Neural cell (in vitro differentiated cells): ENCODE measurements at regions not wholly inside any gene's neighbourhood (a gene's known extent, or its start where the extent isn't known, plus 50 kb on each side); places are given as distances from the start of the nearest gene placed in this dataset.

Experiments used
- H2AFZ ChIP-seq: fragments of 200-600, 300-800 bp; sonication (generic), shearing (Covaris generic); 2 replicates; pipeline ENCODE4 v1.6.0; 2014; ENCODE audit warnings: low read depth, mild to moderate bottlenecking, antibody characterized with exemption, low read length, moderate library complexity
- H3F3A ChIP-seq: fragments of 200-600 bp; shearing (Covaris generic); 2 replicates; pipeline ENCODE4 v1.6.1; 2016; ENCODE audit warnings: mild to moderate bottlenecking, moderate library complexity, mixed read lengths, antibody characterized with exemption, low read length; ENCODE audit not compliant: insufficient read depth, poor library complexity, severe bottlenecking
- H3K27ac ChIP-seq: fragments of 200-600, 300-800 bp; sonication (generic), shearing (Covaris generic); 2 replicates; pipeline ENCODE4 v1.5.1; 2014; ENCODE audit warnings: mild to moderate bottlenecking, low read length, moderate library complexity
- H3K27me3 ChIP-seq: fragments of 300-800, 200-600 bp; sonication (generic), shearing (Covaris generic); 2 replicates; pipeline ENCODE4 v1.6.0; 2014; ENCODE audit warnings: mild to moderate bottlenecking, low read depth, low read length, moderate library complexity; ENCODE audit not compliant: insufficient read depth
- H3K36me3 ChIP-seq: fragments of 300-800, 200-600 bp; sonication (generic), shearing (Covaris generic); 2 replicates; pipeline ENCODE4 v1.5.1; 2014; ENCODE audit warnings: mild to moderate bottlenecking, antibody characterized with exemption, low read length, moderate library complexity; ENCODE audit not compliant: insufficient read depth
- H3K4me2 ChIP-seq: fragments of 300-800, 200-600 bp; sonication (generic), shearing (Covaris generic); 2 replicates; pipeline ENCODE4 v1.6.0; 2014; ENCODE audit warnings: mild to moderate bottlenecking, low read length
- H3K4me3 ChIP-seq: fragments of 300-800, 200-600 bp; sonication (generic), shearing (Covaris generic); 2 replicates; pipeline ENCODE4 v1.5.1; 2014; ENCODE audit warnings: mild to moderate bottlenecking, low read length, moderate library complexity
- H3K79me2 ChIP-seq: fragments of 200-600 bp; shearing (Covaris generic); replicated peaks from 2 replicates; pipeline ENCODE4 v1.6.0; 2014; ENCODE audit warnings: mild to moderate bottlenecking, low read length, moderate library complexity; ENCODE audit not compliant: insufficient read depth
- H3K9ac ChIP-seq: fragments of 300-800, 200-600 bp; sonication (generic), shearing (Covaris generic); 2 replicates; pipeline ENCODE4 v1.6.1; 2016; ENCODE audit warnings: mild to moderate bottlenecking, low read length, mixed read lengths
- H3K9me2 ChIP-seq: fragments of 200-600 bp; shearing (Covaris generic); 2 replicates; pipeline ENCODE4 v1.6.1; 2016; ENCODE audit warnings: mild to moderate bottlenecking, low read length, mixed read lengths; ENCODE audit not compliant: insufficient read depth
- H3K9me3 ChIP-seq: fragments of 200-600, 300-800 bp; sonication (generic), shearing (Covaris generic); 2 replicates; pipeline ENCODE4 v1.6.1; 2016; ENCODE audit warnings: mild to moderate bottlenecking, mixed run types, low read length, moderate library complexity, mixed read lengths
- H4K20me1 ChIP-seq: fragments of 200-600 bp; shearing (Covaris generic); 2 replicates; pipeline ENCODE4 v1.6.1; 2016; ENCODE audit warnings: mild to moderate bottlenecking, mixed run types; ENCODE audit not compliant: insufficient read depth
- EP300 ChIP-seq: fragments of 450-650 bp; conservative IDR thresholded peaks from 2 replicates; pipeline ENCODE4 v1.6.1; 2014; ENCODE audit warnings: antibody characterized with exemption, mild to moderate bottlenecking, moderate library complexity; ENCODE audit not compliant: poor library complexity, severe bottlenecking
- EZH2 ChIP-seq: fragments of 200-600, 300-800 bp; shearing (Covaris generic), sonication (generic); IDR thresholded peaks from 2 replicates; pipeline ENCODE4 v1.6.1; 2014; ENCODE audit warnings: antibody characterized with exemption, low read length, borderline replicate concordance, mild to moderate bottlenecking; ENCODE audit not compliant: insufficient read depth, poor library complexity, severe bottlenecking
- MXI1 ChIP-seq: fragments of 450-650 bp; conservative IDR thresholded peaks from 2 replicates; pipeline ENCODE4 v1.6.1; 2014; ENCODE audit warnings: antibody characterized with exemption, mild to moderate bottlenecking; ENCODE audit not compliant: poor library complexity, severe bottlenecking
- POLR2AphosphoS5 ChIP-seq: IDR thresholded peaks from 2 replicates; pipeline ENCODE4 v1.6.1; 2012
- RAD21 ChIP-seq: fragments of 450-650 bp; conservative IDR thresholded peaks from 2 replicates; pipeline ENCODE4 v1.6.1; 2014; ENCODE audit warnings: antibody characterized with exemption, mild to moderate bottlenecking, moderate library complexity
- SMC3 ChIP-seq: fragments of 450-650 bp; conservative IDR thresholded peaks from 2 replicates; pipeline ENCODE4 v1.6.1; 2014; ENCODE audit warnings: antibody characterized with exemption, mild to moderate bottlenecking, moderate library complexity; ENCODE audit not compliant: poor library complexity
- TAF1 ChIP-seq: IDR thresholded peaks from 2 replicates; pipeline ENCODE4 v1.6.1; 2012; ENCODE audit warnings: low read depth
- TF ChIP-seq, protein P1 (sequence below): IDR thresholded peaks from 2 replicates; pipeline ENCODE4 v1.6.1; 2012; ENCODE audit warnings: borderline replicate concordance
- TF ChIP-seq, protein P2 (sequence below): fragments of 450-650 bp; IDR thresholded peaks from 2 replicates; pipeline ENCODE4 v1.5.1; 2014; ENCODE audit warnings: antibody characterized with exemption, mild to moderate bottlenecking, moderate library complexity; ENCODE audit not compliant: poor library complexity, severe bottlenecking

- TF ChIP-seq RAD21 (no peak), POLR2AphosphoS5 (no peak), SMC3 (no peak), TAF1 (no peak), EZH2 (no peak), MXI1 (no peak), EP300 (no peak)
- TF ChIP-seq, protein P1, sequence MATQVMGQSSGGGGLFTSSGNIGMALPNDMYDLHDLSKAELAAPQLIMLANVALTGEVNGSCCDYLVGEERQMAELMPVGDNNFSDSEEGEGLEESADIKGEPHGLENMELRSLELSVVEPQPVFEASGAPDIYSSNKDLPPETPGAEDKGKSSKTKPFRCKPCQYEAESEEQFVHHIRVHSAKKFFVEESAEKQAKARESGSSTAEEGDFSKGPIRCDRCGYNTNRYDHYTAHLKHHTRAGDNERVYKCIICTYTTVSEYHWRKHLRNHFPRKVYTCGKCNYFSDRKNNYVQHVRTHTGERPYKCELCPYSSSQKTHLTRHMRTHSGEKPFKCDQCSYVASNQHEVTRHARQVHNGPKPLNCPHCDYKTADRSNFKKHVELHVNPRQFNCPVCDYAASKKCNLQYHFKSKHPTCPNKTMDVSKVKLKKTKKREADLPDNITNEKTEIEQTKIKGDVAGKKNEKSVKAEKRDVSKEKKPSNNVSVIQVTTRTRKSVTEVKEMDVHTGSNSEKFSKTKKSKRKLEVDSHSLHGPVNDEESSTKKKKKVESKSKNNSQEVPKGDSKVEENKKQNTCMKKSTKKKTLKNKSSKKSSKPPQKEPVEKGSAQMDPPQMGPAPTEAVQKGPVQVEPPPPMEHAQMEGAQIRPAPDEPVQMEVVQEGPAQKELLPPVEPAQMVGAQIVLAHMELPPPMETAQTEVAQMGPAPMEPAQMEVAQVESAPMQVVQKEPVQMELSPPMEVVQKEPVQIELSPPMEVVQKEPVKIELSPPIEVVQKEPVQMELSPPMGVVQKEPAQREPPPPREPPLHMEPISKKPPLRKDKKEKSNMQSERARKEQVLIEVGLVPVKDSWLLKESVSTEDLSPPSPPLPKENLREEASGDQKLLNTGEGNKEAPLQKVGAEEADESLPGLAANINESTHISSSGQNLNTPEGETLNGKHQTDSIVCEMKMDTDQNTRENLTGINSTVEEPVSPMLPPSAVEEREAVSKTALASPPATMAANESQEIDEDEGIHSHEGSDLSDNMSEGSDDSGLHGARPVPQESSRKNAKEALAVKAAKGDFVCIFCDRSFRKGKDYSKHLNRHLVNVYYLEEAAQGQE: no peak
- TF ChIP-seq, protein P2, sequence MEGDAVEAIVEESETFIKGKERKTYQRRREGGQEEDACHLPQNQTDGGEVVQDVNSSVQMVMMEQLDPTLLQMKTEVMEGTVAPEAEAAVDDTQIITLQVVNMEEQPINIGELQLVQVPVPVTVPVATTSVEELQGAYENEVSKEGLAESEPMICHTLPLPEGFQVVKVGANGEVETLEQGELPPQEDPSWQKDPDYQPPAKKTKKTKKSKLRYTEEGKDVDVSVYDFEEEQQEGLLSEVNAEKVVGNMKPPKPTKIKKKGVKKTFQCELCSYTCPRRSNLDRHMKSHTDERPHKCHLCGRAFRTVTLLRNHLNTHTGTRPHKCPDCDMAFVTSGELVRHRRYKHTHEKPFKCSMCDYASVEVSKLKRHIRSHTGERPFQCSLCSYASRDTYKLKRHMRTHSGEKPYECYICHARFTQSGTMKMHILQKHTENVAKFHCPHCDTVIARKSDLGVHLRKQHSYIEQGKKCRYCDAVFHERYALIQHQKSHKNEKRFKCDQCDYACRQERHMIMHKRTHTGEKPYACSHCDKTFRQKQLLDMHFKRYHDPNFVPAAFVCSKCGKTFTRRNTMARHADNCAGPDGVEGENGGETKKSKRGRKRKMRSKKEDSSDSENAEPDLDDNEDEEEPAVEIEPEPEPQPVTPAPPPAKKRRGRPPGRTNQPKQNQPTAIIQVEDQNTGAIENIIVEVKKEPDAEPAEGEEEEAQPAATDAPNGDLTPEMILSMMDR: no peak
- no peak overlapping the region for H3K4me3 ChIP-seq
- H3F3A ChIP-seq: no peaks in the 10 kb centered on the region
- H4K20me1 ChIP-seq: no peaks in the 10 kb centered on the region
- H3K4me2 ChIP-seq: no peak overlapping the region
- H3K79me2 ChIP-seq: no peaks in the 10 kb centered on the region
- H3K9ac ChIP-seq: no peak overlapping the region
- no peaks in the 10 kb centered on the region for H3K27me3 ChIP-seq
- H3K36me3 ChIP-seq: no peaks in the 10 kb centered on the region
- no peak overlapping the region for H3K27ac ChIP-seq
- no peaks in the 10 kb centered on the region for H3K9me3 ChIP-seq
- H2AFZ ChIP-seq: no peak overlapping the region
- no peaks in the 10 kb centered on the region for H3K9me2 ChIP-seq
Observed at GRCh38 chr16:73531021-73531420, 483.1 kb upstream of the ZFHX3 start.

DNA sequence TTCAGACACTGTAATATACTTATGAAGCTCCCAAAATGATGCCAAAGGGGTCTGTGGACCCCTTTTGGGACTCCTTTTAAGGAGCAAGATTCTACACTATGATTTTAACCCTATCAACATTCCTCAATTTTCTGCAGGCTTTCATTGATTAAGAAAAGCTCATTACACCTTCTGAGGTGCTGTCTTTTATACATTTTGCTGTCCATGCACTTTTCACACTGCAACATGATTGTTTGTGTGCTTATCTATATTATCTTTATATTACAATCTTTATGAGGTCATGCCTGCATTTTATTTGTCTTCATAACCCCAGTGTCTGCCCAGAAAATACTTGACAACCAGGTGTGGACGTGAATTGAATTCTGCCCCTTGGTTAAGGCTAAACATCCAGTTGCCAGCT lies 482.6 kb upstream of the ZFHX3 start:
- Histone ChIP-seq H3K9ac (no peak overlapping the region), H3K9me3 (no peaks in the 10 kb centered on the region), H3K4me3 (no peak overlapping the region), H2AFZ (no peak overlapping the region), H3K79me2 (no peaks in the 10 kb centered on the region), H4K20me1 (no peaks in the 10 kb centered on the region), H3K27me3 (no peaks in the 10 kb centered on the region), H3K9me2 (no peaks in the 10 kb centered on the region), H3K4me2 (no peak overlapping the region), H3F3A (no peaks in the 10 kb centered on the region), H3K36me3 (no peaks in the 10 kb centered on the region), H3K27ac (no peak overlapping the region)
- no peak for TF ChIP-seq RAD21
- TF ChIP-seq, protein P1: no peak
- no peak for TF ChIP-seq POLR2AphosphoS5
- TF ChIP-seq, protein P2: no peak
- TF ChIP-seq TAF1: no peak
- TF ChIP-seq MXI1: no peak
- no peak for TF ChIP-seq EZH2
- no peak for TF ChIP-seq EP300
- TF ChIP-seq SMC3: no peak
